ENCODE measurements at regions not wholly inside any gene's neighbourhood (a gene's known extent, or its start where the extent isn't known, plus 50 kb on each side); places are given as distances from the start of the nearest gene placed in this dataset.

GRCh38 chr9:23081377-23081776, 634.8 kb downstream of the DMRTA1 start:
- DNase-seq (ENCODE audit: low spot score): peak; percentile 29
- intact Hi-C loops (cut with DNase I): no loop called here

- DNase-seq (ENCODE audit: low spot score): no peak
- intact Hi-C loops (cut with DNase I): no loop called here
Observed at GRCh38 chr9:23088932-23089364, 642.3 kb downstream of the DMRTA1 start.

GRCh38 chr9:23117616-23118015, 671.0 kb downstream of the DMRTA1 start:
- intact Hi-C loops (cut with DNase I): no loop called here
- DNase-seq (ENCODE audit: low spot score): no peak

GRCh38 chr9:23120630-23121029, 674.0 kb downstream of the DMRTA1 start:
- intact Hi-C loops (cut with DNase I): no loop called here
- DNase-seq (ENCODE audit: low spot score): no peak

- intact Hi-C loops (cut with DNase I): no loop called here
- DNase-seq (ENCODE audit: low spot score): peak; percentile 62
Observed at GRCh38 chr9:23123048-23123632, 676.5 kb downstream of the DMRTA1 start.

GRCh38 chr9:23145467-23145866, 680.6 kb downstream of the ELAVL2 start:
- DNase-seq (ENCODE audit: low spot score): no peak

GRCh38 chr9:23153058-23153457, 673.0 kb downstream of the ELAVL2 start:
- intact Hi-C loops (cut with DNase I): no loop called here
- no peak for DNase-seq (ENCODE audit: low spot score)

More at GRCh38 chr9:23145467-23145866, 680.6 kb downstream of the ELAVL2 start:
- intact Hi-C loops (cut with DNase I): no loop called here

- DNase-seq (ENCODE audit: low spot score): no peak
Observed at GRCh38 chr9:23160491-23160890, 665.5 kb downstream of the ELAVL2 start.

GRCh38 chr9:23160952-23161469, 665.0 kb downstream of the ELAVL2 start:
- DNase-seq (ENCODE audit: low spot score): no peak
- intact Hi-C loops (cut with DNase I): no loop called here

More at GRCh38 chr9:23160491-23160890, 665.5 kb downstream of the ELAVL2 start:
- intact Hi-C loops (cut with DNase I): no loop called here

GRCh38 chr9:23162789-23163188, 663.3 kb downstream of the ELAVL2 start:
- intact Hi-C loops (cut with DNase I): no loop called here
- DNase-seq (ENCODE audit: low spot score): no peak

GRCh38 chr9:23171479-23171878, 654.6 kb downstream of the ELAVL2 start:
- intact Hi-C loops (cut with DNase I): no loop called here
- DNase-seq (ENCODE audit: low spot score): no peak

GRCh38 chr9:23172206-23172605, 653.8 kb downstream of the ELAVL2 start:
- no peak for DNase-seq (ENCODE audit: low spot score)

GRCh38 chr9:23172979-23173637, 652.9 kb downstream of the ELAVL2 start:
- intact Hi-C loops (cut with DNase I): no loop called here

More at GRCh38 chr9:23172206-23172605, 653.8 kb downstream of the ELAVL2 start:
- intact Hi-C loops (cut with DNase I): no loop called here

GRCh38 chr9:23194281-23194680, 631.8 kb downstream of the ELAVL2 start:
- DNase-seq (ENCODE audit: low spot score): no peak
- intact Hi-C loops (cut with DNase I): no loop called here

More at GRCh38 chr9:23172979-23173637, 652.9 kb downstream of the ELAVL2 start:
- no peak for DNase-seq (ENCODE audit: low spot score)

GRCh38 chr9:23215688-23216087, 610.4 kb downstream of the ELAVL2 start:
- DNase-seq (ENCODE audit: low spot score): no peak
- intact Hi-C loops (cut with DNase I): no loop called here

GRCh38 chr9:23219471-23219870, 606.6 kb downstream of the ELAVL2 start:
- peak; percentile 67 for DNase-seq (ENCODE audit: low spot score)
- intact Hi-C loops (cut with DNase I): no loop called here

GRCh38 chr9:23220171-23220570, 605.9 kb downstream of the ELAVL2 start:
- DNase-seq (ENCODE audit: low spot score): no peak
- intact Hi-C loops (cut with DNase I): no loop called here

GRCh38 chr9:23220957-23221356, 605.1 kb downstream of the ELAVL2 start:
- intact Hi-C loops (cut with DNase I): no loop called here
- DNase-seq (ENCODE audit: low spot score): no peak

GRCh38 chr9:23229890-23230317, 596.1 kb downstream of the ELAVL2 start:
- intact Hi-C loops (cut with DNase I): no loop called here
- DNase-seq (ENCODE audit: low spot score): no peak

- intact Hi-C loops (cut with DNase I): no loop called here
- DNase-seq (ENCODE audit: low spot score): no peak
Observed at GRCh38 chr9:23232831-23233230, 593.2 kb downstream of the ELAVL2 start.

GRCh38 chr9:23243523-23243922, 582.5 kb downstream of the ELAVL2 start:
- no peak for DNase-seq (ENCODE audit: low spot score)
- intact Hi-C loops (cut with DNase I): no loop called here

Data from posterior vena cava (tissue), 2 donors.